Peyer's patch (tissue), 4 donors: ENCODE measurements at regions not wholly inside any gene's neighbourhood (a gene's known extent, or its start where the extent isn't known, plus 50 kb on each side); places are given as distances from the start of the nearest gene placed in this dataset.
A peak's percentile ranks its signal among the peaks of the same experiment; 100 is the strongest.

Experiments
- DNase-seq, 3 donors: peaks; one replicate each; pipeline ENCODE4 v3.0.0-alpha.2; 2017 to 2019
- H3K27ac ChIP-seq, 4 donors: fragments of 200-600 bp; sonication (generic); one replicate each; pipeline ENCODE4 v1.5.1; 2016 to 2019
- H3K27me3 ChIP-seq, 2 donors: fragments of 200-600 bp; sonication (generic); one replicate each; pipeline ENCODE4 v1.5.1; 2019
- H3K36me3 ChIP-seq, 3 donors: fragments of 200-600 bp; sonication (generic); one replicate each; pipeline ENCODE4 v1.5.1; 2016 to 2019
- H3K4me1 ChIP-seq, 4 donors: fragments of 200-600 bp; sonication (generic); one replicate each; pipeline ENCODE4 v1.5.1; 2016 to 2019
- H3K4me3 ChIP-seq, 4 donors: fragments of 200-600 bp; sonication (generic); 1 replicate in 3 of 4; 2 replicates in 1 of 4; pipeline ENCODE4 v1.5.1; 2016 to 2019; ENCODE audit warnings: mild to moderate bottlenecking in 1 of 4
- H3K9me3 ChIP-seq, 4 donors: fragments of 200-600 bp; sonication (generic); one replicate each; pipeline ENCODE4 v1.5.1; 2016 to 2019; ENCODE audit warnings: mild to moderate bottlenecking in 1 of 4
- CTCF ChIP-seq, 6 experiments: fragments of 450-650 bp in 4 of 6; fragments of 200-600 bp in 2 of 6; sonication (generic) in 1 of 6; IDR thresholded peaks; one replicate each; pipeline ENCODE4 v1.5.1; 2017 to 2019; ENCODE audit warnings: antibody characterized with exemption in 6 of 6, mild to moderate bottlenecking in 3 of 6, moderate library complexity in 1 of 6
- POLR2A ChIP-seq, 2 donors: fragments of 450-650 bp; IDR thresholded peaks; one replicate each; pipeline ENCODE4 v1.5.1; 2017; ENCODE audit warnings: antibody characterized with exemption in 2 of 2, mild to moderate bottlenecking in 2 of 2, moderate library complexity in 2 of 2

GRCh38 chr13:50414640-50415039 lies 399.4 kb downstream of the KCNRG start:
- Histone ChIP-seq H3K9me3 (no peaks in the 10 kb centered on the region), H3K4me1 (no peaks in the 10 kb centered on the region), H3K27ac (no peak overlapping the region), H3K27me3 (no peaks in the 10 kb centered on the region), H3K36me3 (no peaks in the 10 kb centered on the region), H3K4me3 (no peak overlapping the region)
- no peak for DNase-seq
- no peak for TF ChIP-seq CTCF (IDR thresholded peaks at IDR 0.05)
- TF ChIP-seq POLR2A (IDR thresholded peaks at IDR 0.05), result no peak

- TF ChIP-seq POLR2A (IDR thresholded peaks at IDR 0.05), result no peak
- TF ChIP-seq CTCF (IDR thresholded peaks at IDR 0.05), result no peak
- no peaks in the 10 kb centered on the region for H3K4me1 ChIP-seq
- DNase-seq, result no peak
- no peak overlapping the region for H3K4me3 ChIP-seq
- no peaks in the 10 kb centered on the region for H3K27me3 ChIP-seq
- no peaks in the 10 kb centered on the region for H3K36me3 ChIP-seq
- no peaks in the 10 kb centered on the region for H3K9me3 ChIP-seq
- H3K27ac ChIP-seq, result no peak overlapping the region
Measured at GRCh38 chr13:50415428-50415827, 400.2 kb downstream of the KCNRG start.

- H3K4me1 ChIP-seq, result peaks cover 0 to 9% (median 0%) of the 10 kb centered on the region in 4 donors
- DNase-seq, result no peak
- no peaks in the 10 kb centered on the region for H3K36me3 ChIP-seq
- H3K9me3 ChIP-seq, result no peaks in the 10 kb centered on the region
- no peaks in the 10 kb centered on the region for H3K27me3 ChIP-seq
- TF ChIP-seq POLR2A (IDR thresholded peaks at IDR 0.05) (no peak), CTCF (IDR thresholded peaks at IDR 0.05) (no peak)
- no peak overlapping the region for H3K27ac ChIP-seq
- no peak overlapping the region for H3K4me3 ChIP-seq
Measured at GRCh38 chr13:50417597-50417996, 402.4 kb downstream of the KCNRG start.

- no peak for TF ChIP-seq POLR2A (IDR thresholded peaks at IDR 0.05)
- no peak for TF ChIP-seq CTCF (IDR thresholded peaks at IDR 0.05)
- Histone ChIP-seq H3K36me3 (no peaks in the 10 kb centered on the region), H3K4me1 (peaks cover 0 to 9% (median 3%) of the 10 kb centered on the region in 4 donors), H3K27me3 (no peaks in the 10 kb centered on the region), H3K9me3 (no peaks in the 10 kb centered on the region), H3K4me3 (no peak overlapping the region), H3K27ac (peak overlapping the region in 1 of 4 donors; percentile 24)
- DNase-seq, result no peak
Measured at GRCh38 chr13:50419331-50419865, 404.2 kb downstream of the KCNRG start.

GRCh38 chr13:50419896-50420295 lies 404.7 kb downstream of the KCNRG start:
- no peak for TF ChIP-seq CTCF (IDR thresholded peaks at IDR 0.05)
- TF ChIP-seq POLR2A (IDR thresholded peaks at IDR 0.05), result no peak
- peak overlapping the region in 1 of 4 donors; percentile 24 for H3K27ac ChIP-seq
- H3K36me3 ChIP-seq, result no peaks in the 10 kb centered on the region
- no peaks in the 10 kb centered on the region for H3K27me3 ChIP-seq
- DNase-seq, result no peak
- peaks cover 0 to 9% (median 3%) of the 10 kb centered on the region in 4 donors for H3K4me1 ChIP-seq
- no peak overlapping the region for H3K4me3 ChIP-seq
- H3K9me3 ChIP-seq, result no peaks in the 10 kb centered on the region
